ENCODE measurements at regions not wholly inside any gene's neighbourhood (a gene's known extent, or its start where the extent isn't known, plus 50 kb on each side); places are given as distances from the start of the nearest gene placed in this dataset.
"Not testable (repeated sequence)": the region's sequence is repeated elsewhere in the genome, so short reads cannot be mapped to it uniquely, and the experiment has no call there.

DNA sequence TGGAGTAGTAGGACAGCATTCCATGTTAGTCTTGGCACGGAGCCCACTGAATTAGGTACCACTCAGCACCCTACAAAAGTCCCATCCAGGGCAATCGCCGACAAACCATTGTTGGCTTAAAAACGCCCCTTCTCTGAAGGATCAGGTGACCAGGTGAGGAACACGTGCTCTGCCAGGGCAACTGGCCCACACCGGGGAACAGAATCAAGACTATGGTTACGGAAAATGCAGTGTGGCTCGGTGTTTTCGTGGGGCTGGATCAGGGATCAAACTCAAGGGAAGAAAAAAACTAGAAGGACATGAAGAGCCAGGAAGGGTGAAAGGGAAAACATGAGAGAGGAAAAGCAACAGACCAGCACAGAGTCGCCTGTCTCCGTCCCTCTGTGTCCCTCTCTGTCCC, 177.8 kb upstream of the ARID1B start:
- DNase-seq, result no peak

DNA sequence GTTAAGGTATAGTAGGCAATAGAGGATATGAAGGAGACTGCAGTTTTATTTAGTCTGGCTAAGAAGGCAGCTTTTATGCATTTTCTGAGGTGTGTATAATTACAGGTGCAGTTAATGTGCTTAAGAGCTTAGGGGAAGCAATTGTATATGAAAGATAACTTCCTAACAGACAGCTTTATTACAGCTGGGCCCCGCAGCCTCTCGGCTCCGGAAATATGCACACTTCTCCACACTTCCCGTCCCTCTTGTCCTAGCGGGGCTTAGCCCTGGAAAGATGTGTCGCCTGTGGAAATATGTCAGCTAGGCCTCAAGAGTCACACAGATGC, 178.4 kb upstream of the ARID1B start:
- DNase-seq, result no peak

DNA sequence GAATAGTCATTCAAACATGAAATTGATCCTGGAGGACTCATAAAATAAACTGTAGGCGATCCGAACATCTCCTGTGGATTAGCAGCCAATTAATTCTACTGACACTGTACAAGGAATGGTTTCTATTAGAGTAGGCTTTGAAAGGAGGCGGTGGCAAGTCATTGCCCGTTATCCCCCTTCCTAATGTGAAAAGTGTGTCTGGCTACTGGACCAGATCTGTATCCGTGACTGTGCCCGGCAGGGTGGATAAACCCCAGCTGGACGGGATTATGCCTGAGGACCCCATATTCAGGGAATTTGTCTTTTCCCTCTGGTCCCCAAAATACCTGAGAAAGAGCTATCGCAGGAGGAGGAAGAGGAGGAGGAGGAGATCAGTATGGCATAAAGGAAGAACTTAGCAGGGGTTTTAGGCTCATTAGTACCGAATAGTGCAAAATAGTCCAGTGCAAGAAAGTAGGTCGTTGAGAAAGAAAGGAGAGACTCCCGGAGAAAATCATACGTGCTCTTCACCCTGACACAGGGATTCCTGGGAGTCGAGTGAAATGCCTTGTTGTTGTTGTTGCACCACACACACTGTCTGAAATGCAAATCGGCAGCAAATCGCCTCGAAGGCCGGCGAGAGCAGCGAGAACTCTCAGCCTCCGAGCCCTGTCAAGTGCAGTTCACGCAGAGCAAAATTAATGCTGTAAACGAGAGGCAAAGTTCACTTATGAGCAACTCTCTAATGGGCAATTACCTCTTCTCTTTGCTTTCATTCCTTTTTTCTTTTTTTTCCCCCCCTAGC, 178.9 kb upstream of the ARID1B start:
- no peak for DNase-seq

DNA sequence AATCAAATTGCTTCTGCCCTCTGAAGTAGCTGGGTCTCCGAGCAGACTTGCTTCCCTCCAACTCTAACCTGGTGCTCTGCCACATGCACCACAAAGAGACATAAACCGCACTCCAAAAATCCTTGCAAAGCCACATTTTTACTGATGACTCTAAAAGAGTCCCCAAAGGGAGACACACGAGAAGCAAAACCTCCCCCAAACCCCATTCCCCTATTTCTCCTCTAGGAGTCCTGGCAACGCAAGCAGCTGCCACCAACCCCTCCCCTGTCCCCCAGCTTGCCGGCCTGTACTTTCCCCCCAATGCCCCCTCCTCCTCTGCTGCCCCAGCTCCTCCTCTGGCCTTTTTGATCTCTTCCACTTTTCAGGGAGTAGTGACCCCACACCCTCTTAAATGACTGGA, 180.1 kb upstream of the ARID1B start:
- no peak for DNase-seq

DNA sequence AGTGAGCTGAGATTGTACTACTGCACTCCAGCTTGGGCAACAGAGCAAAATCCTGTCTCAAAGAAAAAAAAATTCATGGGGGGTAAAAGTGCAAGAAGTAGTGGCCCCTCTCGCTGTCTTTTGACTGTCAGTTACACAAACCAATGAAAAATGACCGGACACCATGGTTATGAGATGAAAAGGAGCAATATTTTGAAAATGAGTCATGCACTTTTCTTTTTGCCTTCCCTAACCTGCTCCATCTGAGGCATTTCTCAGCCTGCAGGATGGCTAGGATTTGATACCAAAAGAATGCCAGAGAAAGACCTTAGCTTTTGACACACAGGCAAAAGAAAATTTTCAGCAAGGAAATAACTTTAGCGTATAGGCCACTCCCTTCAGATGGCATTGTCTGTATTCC, 181.7 kb upstream of the ARID1B start:
- DNase-seq, result no peak

DNA sequence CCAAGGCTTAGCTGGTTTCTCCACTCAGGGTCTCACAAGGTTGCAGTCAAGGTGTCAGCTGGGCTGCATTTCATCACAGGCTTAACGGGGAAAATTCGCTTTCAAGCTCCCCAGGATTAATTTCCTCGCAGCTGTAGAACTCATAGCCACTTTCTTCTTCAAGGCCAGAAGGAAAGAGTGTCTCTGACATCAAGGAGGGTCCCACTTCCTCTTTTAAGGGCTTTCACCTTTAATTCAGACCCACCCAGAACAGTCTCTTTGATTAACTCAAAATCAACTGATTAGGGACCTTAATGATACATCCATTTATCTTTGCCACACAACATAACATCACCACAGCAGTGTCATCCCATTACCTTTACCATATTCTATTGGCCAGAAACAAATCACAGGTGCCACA, 183.3 kb upstream of the ARID1B start:
- DNase-seq, result no peak

DNA sequence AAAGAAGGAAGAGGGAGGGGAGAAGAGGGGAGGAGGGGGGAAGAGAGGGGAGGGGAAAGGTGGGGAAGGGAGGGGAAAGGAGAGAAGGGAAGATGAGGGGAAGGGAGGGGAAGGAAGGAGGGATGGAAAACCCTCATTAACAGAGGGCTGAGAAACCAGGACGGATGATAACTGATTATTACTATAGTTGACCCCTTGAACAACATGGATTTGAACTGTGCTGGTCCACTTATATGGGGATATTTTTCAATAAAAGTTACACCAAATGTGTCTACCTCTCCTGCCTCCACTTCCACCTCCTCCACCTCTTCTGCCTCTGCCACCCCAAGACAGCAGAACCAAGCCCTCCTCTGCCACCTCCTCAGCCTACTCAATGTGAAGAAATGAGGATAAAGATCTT, 184.1 kb upstream of the ARID1B start:
- no peak for DNase-seq

DNA sequence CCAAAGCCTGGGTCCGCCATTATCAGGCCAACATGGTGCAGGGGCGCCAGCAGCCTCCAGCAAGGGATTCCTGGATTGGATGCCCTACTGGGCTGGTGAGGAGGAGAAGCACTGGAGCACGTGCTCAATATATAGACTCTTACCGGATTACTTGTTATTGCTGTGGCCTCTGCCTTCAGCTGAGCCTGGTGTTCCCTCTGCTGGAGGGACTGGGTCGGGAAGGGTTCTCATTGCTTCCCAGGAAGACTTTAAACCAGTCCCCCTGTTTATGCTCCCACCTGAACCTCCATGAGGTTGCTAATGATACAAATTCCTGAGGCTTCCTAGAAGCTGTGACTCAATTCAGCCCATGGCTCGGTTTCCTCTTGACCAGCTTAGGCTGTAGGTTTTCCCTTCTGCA, 186.7 kb upstream of the ARID1B start:
- no peak for DNase-seq

DNA sequence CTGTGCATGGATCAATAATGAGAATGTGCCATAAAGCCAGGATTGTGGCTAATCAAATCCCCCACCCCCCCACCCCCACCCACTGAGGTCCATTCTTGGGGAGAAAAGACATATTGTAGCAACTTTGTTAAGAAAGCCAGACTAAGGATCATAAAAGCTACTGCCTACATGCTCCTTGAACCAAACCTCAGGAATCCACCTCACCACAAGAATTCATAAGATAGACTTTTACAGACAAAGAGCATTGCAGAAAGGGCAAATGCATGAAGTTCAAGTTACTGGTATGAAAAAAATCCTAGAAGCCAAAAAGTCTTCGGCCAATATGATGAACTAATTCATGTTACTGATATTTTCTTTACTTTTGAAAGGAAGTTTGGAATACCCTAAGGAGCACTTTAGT, 187.9 kb upstream of the ARID1B start:
- no peak for DNase-seq

DNA sequence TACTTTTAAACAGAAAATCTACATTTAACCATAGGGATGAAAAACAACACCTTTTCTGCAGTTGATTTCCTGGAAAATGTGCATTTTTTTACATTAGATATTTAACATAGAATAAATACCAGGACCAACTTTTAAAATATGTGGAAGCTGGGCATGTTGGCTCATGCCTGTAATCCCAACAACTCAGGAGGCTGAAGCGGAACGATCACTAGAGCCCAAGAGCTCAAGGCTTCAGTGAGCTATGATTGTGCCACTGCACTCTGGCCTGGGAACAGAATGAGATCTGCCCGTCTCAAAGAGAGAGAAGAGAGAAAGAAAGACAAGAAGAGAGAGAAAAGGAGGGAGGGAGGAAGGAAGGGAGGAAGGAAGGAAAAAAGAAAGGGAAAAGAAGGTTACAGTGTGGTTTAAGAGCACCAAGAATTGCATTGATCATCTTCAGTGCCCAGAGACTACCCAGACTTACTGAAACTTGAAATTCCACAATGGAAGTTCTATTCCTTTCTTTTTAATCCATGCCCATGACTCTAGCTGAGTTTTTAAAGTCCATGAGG, 189.4 kb upstream of the ARID1B start:
- no peak for DNase-seq

DNA sequence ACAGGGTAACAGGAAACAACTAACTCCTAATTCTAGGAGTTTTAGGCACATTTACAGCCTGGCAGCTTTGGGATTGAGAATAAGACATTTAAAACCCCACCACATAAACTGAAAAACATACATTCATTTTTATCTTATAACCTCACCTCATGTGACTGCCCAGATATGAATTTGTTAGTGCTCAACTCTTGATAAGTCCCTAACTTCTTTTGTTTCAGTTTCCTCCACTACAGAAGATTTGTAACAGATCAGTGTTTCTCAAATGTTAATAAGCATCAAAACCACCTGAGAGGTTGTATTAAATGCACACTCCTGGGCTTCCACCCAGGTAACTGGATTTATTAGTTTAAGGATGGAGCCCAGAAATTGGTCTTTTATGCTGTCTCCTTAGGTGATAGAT, 190.1 kb upstream of the ARID1B start:
- DNase-seq, result no peak

DNA sequence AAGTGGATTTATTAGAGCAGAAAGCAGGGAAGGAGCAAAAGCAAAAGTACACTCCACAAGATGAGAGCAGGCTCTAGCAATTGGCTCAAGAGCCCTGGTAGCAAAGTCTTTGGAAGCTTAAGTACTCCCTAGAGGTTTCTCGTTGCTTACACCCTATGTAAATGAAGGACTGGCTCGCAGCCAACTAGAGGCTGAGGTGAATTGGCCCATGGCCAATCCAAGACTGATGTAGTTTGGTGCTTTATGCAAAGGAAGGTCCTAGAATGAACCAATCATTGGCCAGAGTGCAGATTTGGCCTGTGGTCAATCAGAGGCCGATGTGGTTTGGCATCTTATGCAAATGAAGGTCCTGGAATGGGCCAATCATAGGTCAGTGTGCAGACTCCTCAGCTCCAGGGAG, 191.3 kb upstream of the ARID1B start:
- DNase-seq, result no peak

DNA sequence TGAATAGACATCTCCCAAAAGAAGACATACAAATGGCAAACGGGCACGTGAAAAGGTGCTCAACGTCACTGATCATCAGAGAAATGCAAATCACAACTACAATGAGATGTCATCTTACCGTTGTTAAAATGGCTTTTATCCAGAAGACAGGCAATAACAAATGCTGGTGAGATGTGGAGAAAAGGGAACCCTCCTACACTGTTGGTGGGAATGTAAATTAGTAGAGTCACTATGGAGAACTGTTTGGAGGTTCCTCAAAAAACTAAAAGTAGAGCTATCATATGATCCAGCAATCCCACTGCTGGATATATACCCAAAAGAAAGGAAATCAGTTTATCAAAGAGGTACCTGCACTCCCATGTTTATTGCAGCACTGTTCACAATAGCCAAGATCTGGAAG, 193.1 kb upstream of the ARID1B start:
- DNase-seq, result not testable (repeated sequence)

DNA sequence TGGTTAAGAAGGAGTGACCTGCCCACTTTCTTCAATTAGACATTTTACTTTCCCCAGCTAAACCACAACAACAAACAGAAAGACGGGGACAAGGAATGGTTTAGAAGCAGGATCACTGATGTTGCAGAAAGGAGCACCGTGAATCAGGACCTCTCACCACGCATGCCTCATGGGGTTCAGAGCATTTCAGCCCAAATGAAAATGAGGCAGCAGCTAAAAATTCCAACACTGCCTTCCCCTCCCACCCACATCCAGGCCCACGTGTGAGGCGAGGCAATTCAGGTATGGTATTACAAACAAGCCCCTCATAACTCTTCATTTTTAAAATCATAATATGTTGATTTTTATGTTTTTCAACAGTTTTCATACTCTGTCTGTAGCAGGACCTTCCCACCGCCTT, 194.1 kb upstream of the ARID1B start:
- DNase-seq, result no peak

DNA sequence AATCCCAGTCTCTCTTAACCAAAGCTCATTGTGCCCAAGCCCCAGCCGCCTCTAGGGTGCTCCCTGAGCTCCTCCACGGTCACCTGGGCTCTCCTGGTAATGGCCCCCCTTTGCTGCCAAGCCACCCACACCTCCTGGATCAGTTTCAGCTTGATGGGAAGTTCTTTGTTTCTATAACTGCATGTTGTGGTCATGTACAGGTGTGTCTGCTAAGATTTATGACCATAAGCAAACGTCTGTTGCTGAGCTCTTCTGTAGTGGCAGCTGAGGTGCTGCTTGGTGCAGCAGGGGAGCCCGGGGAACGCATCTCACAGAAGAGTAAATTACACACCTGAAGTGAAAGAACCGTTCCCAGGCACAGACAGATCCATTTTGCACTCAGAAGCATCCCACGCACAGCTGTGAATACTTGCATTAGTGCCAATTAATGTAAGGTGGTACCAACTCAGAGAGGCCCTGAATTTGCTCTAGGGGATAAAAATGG, 194.6 kb upstream of the ARID1B start:
- DNase-seq, result no peak

DNA sequence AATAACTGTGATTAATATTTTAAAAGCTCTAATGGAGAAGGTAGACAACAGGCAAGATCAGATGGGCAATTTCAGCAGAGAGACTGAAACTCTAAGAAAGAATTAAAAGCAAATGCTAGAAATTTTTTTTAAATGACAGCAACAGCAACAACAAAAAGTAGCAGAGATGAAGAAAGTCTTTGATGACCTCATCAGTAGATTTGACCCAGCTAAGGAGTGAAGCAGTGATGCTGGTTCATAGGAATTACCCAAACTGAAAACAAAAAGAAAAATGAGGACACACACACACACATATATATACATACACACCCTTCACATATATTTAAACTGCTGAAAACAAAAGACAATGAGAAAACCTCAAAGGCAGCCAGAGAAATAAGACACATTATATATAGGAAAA, 197.6 kb upstream of the ARID1B start:
- DNase-seq, result no peak

DNA sequence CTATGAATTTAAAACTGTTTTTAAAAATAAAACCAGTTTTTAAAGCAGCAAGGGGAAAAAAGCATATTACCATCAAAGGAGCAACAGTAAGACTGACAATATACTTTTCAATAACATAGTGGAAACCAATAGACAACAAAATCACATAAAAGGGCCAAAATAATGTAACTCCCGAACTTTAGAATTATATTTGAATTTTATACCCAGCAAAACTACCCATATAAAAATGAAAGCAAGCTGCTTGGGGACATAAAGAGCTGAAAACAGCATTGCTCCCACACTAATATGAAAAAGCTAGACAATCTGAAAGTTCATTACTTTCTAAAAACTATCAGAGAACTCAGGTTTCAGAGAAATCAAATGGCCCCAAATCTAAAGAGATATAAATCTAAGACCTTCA, 199.4 kb upstream of the ARID1B start:
- no peak for DNase-seq

DNA sequence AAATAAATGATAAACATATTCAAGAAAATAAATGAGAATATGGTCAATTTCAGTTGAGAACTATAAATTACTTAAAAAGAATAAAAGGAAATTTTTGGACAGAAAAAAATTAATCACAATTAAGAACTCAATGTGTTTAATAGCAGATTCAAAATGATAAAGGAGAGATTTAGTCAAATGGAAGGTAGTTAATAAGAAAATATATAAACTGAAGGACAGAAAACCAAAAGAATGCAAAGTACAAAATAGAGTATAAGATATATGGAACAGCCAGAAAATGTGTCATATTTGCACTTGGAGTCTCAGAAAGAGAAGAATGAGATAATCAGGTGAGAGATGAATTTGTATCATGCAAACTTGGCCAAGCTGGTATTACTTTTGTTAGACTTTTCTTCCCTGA, 201.8 kb upstream of the ARID1B start:
- no peak for DNase-seq

DNA sequence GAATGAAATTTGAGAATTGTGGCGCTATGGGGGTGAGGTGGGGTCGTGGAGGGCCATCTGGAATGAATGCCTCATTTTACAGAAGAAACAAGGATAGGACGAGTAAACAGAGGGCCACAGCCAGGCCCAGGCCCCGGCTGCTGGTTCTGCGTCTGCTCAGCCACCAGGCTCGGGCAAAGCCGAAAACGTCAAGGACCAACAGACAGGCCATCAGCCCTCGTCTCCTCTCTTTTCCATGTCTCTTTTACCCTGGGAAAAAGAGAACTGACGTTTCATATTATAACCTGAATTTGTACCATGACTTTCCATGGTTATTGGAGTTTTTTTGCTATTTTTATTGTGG, 212.4 kb upstream of the ARID1B start:
- no peak for DNase-seq

DNA sequence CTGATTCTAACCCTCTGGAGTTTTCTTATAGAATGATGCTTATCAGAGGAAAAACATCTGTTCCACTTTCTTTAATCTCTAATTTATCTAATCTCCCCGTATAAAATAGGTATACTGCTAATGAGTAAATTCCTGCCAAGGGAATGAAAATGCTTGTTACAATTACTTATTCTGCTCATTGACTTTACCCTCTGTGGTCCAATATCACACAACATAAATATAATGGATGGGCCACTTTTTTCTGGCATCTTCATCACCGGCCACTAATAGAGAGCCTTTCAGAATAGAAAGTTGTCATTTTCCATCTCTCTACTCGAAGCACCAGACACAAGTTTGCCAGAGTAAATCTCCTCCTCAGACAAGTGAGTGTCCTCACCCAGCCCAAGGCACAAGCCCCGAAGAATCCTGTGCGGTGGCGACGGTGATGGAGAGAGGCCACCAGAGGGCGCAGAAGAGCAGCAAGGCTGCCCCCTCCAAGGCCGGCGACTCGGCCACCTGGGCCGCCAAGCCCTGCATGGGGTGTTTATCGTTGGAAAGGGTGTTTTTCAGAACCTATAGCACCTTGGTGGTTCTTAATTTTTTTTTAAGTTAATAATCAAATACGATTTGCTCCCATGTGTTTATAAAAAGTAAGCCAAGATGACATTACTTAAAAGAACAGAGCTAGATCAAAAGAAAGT, 212.9 kb upstream of the ARID1B start:
- peak; percentile 86 to 87 for DNase-seq

DNA sequence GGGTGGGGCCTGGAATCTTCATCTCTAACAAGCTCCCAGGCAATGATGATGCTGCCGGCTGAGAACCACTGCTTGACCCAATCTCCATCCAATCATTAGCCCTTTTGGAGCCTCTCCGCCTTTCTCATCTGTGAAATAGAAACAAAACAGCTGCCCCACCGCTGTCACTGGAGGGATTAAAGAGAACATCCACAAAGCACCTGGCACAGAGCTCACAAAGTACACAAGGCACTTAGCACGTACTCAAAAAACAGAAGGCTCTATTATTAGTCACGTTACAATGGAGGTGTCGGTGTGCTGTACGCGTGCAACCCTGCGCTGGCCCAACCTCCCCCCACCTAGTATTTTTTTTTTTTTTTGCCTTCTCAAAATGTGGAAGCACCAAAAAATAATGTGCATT, 213.5 kb upstream of the ARID1B start:
- DNase-seq, result no peak

DNA sequence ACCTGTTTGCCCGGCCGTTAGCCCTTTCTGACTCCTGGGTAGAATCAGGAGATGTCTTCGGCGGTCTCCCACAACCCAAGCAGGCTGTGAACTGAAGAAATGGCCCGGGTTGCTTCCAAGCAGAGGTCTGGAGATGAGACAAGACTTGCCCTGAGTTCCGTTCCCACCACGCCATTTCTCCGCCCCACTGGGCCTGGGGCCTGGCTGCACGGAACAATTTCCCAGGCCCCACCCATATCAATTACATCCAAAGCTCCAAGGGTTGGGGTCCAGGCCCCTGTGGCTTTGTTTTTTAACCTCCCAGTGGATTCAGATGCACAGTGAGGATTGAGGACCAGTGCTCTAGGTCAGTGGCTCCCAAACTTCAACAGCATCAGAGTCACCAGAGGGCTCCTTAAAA, 214.5 kb upstream of the ARID1B start:
- no peak for DNase-seq

DNA sequence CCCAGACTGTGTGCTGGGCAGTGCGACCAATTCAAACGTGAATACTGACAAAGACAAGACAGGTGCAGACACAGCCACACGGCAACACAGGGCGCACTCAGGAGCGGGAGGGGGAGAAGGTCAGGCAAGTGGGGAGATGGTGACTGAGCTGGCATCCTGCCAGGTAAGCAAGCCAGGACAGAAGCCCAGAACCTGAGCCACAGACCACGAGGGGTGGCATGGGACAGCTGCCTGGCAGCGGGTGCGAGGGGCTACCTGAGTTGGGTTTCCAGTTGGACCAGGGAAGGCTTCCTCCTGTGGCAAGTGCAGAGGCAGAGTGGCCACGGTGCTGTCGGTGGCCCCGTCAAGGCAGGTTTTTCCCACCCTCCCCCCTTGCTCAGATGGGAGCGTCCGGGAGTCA, 215.2 kb upstream of the ARID1B start:
- no peak for DNase-seq

DNA sequence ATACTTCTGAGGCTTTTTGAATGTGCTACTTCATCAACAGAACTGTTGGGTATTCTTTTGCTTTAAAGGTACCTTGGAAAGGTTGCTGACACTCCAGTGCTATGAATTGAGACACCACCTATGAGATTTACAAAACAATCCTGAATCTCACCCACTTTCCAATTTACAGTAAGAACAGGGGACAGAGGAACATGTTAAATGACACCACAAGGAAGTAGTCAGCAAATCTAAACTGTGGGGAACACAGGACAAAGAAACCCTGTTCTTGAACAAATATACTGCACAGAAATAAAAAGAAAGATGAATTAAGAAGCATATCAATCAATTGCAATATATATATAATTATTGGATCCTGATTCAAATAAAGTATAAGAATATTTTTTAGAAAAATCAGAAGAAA, 216.7 kb upstream of the ARID1B start:
- no peak for DNase-seq

Measured in activated T-cell treated with anti-CD3 and anti-CD28 coated beads, Interleukin-2, amount 50 U/mL, for 48 hours (primary cell).